Islet precursor cell (in vitro differentiated cells): ENCODE measurements at regions not wholly inside any gene's neighbourhood (a gene's known extent, or its start where the extent isn't known, plus 50 kb on each side); places are given as distances from the start of the nearest gene placed in this dataset.

Experiments used
- DNase-seq: peaks from one replicate; pipeline ENCODE4 v3.0.0-alpha.2; 2018

DNA sequence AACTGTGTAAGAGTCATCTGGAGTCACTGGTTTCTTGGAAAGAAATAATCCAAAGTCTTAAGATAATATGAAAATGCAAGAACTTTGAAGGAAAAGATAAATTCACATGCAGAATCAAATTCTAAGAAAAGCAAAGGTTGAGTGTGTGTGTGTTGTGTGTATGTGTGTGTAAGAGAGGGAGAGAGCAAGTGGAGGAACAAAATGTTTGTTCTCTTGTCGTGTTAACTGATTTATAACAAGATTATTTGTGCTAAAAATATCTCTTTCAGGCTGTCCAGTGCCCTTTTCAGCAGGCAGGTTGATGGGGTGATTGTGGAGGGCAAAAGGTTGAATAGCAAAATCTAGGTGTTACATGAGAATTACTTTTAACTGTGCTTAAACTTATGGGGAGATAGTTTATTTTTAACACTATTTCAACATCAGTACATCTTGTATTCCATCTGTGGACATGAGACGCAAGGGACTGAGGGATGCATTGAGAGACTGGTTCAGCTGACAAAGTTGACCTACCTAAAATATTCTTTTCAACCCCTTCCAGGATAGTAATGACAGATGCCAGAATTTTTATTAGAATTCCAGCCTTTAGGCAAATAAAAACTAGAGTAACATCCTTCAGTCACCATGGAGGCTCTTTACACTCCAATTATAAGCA is 342.4 kb upstream of the CD180 start:
- DNase-seq, result no peak

DNA sequence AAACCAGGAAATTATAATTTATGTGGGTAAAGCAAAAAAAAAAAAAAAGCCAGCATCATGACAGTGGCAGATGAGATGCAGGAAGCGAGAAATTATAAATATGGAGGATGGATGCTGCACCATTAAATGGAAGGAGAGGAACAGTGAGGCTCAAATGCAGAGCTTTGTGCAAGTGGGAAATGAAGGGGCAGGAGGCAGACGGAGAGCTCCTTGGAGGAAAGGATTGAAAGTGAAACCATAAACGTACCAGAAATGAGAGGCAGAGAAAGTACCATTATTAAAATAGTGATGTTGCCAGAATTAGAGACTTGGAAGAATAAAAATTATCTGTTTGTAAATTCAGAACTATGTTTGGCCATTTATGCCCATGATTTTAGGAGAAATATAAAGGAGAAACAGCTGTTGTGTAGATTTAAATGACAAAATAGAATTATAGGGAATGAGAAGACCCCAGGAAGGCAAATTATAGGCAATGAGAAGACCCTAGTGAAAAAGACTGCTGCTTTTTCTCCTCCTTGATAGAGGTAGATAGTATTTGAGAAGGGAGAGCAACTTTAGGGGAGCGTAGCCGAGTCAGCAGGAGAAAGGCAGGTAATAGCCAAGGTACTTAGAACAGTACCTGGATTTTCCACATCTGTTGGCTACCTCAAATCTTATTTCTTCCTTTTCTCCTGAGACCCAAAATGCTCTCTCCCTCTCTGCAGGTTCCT is 341.0 kb upstream of the CD180 start:
- no peak for DNase-seq

DNA sequence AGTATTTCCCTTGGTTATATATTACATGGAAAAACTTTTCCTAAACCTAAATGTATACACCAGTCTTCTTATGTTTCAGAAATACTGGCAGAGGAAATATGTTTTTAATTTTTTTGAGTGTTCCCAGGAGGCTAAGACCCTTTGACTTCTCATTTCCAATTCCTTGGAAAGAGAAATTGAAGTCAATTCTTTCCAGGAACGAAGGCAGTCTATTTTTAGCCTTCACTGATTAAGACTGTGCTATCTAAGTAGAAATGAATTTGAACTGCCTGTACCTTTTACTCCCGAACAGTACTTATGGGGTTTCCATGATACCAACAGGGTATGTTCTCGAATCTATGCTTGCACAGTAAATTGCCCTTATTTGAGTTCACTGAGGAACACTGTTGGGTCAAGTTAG is 340.3 kb upstream of the CD180 start:
- DNase-seq, result no peak

DNA sequence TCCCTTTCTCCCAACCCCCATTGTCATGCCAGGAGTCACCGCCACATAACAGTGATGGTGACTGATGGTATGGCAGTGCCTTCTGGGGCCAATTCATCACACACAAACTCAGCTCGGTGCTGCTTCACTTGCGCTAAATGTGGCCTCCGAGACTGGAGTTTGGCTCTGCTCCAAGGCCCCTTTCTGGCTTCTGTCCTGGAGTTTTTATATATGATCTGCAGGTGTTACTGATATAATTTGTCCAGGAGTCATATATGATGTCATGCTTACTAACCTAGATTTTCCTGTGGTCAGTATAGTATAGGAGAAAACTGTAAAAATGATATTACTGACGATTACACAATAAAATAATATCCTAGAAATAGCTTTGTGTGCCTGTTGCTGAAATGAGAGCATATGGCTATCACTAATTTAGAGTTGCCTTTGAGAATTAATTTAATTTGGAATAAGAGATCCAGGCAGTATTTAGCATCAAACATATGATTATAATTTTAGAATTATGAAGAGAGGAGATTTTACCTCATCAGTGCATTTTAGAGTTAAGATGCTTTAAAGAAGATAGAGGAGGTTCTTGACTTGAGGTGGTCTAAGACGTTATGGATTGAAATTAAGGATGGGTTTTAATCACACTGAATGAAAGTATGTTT is 334.1 kb upstream of the CD180 start:
- no peak for DNase-seq

GRCh38 chr5:67528953-67529352 is 332.4 kb upstream of the CD180 start:
- DNase-seq, result no peak

GRCh38 chr5:67526793-67527192 is 330.2 kb upstream of the CD180 start:
- no peak for DNase-seq

- DNase-seq, result no peak
These were observed 323.7 kb upstream of the CD180 start for GRCh38 chr5:67520161-67520908.

GRCh38 chr5:67518227-67518626 is 321.6 kb upstream of the CD180 start:
- DNase-seq, result no peak

GRCh38 chr5:67516948-67517565 is 320.5 kb upstream of the CD180 start:
- no peak for DNase-seq

DNA sequence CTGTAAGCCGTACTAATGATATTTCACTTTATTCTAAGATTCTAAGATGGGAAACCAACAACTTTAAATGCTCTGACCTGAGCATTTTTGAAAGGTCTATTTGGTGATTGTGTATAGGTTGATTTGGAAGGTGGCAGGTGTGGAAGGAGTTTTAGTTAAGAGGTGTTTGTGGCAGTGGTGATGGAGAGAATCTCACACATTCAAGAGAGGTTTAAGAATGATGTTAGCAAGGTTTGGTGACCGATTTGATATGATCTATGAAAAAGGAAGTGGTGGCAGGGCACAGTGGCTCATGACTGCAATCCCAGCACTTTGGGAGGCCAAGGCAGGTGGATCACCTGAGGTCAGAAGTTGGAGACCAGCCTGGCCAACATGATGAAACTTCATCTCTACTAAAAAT is 319.2 kb upstream of the CD180 start:
- DNase-seq, result no peak

GRCh38 chr5:67515020-67515689 is 318.6 kb upstream of the CD180 start:
- DNase-seq, result no peak

- no peak for DNase-seq
These were observed 316.2 kb upstream of the CD180 start for GRCh38 chr5:67512758-67513157.

GRCh38 chr5:67511911-67512310 is 315.3 kb upstream of the CD180 start:
- no peak for DNase-seq

DNA sequence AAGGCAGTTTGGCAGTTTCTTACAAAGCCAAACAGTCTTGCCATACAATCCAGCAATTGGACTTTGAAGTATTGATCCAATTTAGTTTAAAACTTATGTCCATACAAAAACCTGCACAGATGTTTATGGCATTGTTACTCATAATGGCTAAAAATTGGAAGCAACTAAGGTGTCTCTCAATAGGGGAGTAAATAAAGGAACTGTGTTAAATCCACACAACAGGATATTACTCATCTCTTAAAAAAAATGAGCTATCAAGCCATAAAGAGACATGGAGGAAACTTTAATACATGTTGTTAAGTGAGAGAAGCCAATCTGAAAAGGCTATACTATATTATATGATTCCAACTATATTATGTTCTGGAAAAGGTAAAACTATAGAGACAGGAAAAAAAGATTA is 313.6 kb upstream of the CD180 start:
- no peak for DNase-seq

- no peak for DNase-seq
These were observed 313.0 kb upstream of the CD180 start for GRCh38 chr5:67509402-67510186.

DNA sequence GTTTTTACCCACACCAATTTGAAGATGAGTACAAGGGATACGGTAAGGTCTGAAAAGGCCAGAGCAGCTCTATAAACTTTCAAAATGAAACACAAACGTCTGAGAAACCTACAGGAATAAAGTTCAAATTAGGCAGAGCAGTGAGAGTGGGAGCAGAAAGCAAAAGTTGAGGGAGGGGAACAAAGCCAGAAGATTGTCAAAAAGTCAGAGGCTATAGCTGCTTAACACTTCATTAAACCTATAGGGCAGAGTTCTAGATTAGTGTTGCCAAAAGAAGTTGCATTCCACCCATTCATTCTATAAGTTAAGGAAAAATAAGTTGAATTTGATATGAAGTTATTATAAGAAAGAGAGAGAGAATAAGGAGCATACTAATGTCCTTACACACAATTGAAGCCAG is 309.6 kb upstream of the CD180 start:
- no peak for DNase-seq

DNA sequence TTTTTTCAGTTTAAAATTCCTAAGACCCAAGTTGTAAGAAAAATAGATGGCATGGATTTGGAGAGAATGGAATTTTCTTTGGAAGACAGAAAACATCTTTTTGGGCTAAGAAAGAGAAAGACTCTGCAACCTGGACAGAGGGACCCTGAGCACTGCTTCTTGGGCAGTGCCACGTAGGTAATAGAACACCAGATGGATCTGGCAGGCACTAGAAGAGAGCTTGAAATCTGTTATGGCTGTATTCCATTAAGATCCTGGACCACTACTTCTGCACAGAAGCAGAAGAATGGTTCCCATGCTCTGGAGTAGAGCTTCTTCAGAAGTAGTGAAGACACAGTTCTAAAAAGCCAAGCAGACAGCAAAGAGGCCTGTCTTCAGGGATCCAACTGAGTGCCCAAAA is 306.4 kb upstream of the CD180 start:
- DNase-seq, result no peak

GRCh38 chr5:67496051-67496450 is 299.5 kb upstream of the CD180 start:
- no peak for DNase-seq

GRCh38 chr5:67495072-67495471 is 298.5 kb upstream of the CD180 start:
- DNase-seq, result no peak

GRCh38 chr5:67494186-67494855 is 297.7 kb upstream of the CD180 start:
- DNase-seq, result no peak

GRCh38 chr5:67493676-67494075 is 297.1 kb upstream of the CD180 start:
- DNase-seq, result peak; percentile 68
